Immature natural killer cell (primary cell): ENCODE measurements at regions not wholly inside any gene's neighbourhood (a gene's known extent, or its start where the extent isn't known, plus 50 kb on each side); places are given as distances from the start of the nearest gene placed in this dataset.

Source experiments
- DNase-seq, 3 donors: peaks; one replicate each; pipeline ENCODE4 v3.0.0; 2022; ENCODE audit warnings: mixed read lengths in 1 of 3
- H3K27ac Mint-ChIP-seq, 6 donors: one replicate each; pipeline ENCODE4 v1.8.0; 2020; ENCODE audit warnings: mixed read lengths in 6 of 6, mild to moderate bottlenecking in 5 of 6, inconsistent platforms in 4 of 6, moderate library complexity in 3 of 6
- H3K27me3 Mint-ChIP-seq, 3 donors: one replicate each; pipeline ENCODE4 v1.8.0; 2020 to 2021; ENCODE audit warnings: low read depth in 3 of 3, mild to moderate bottlenecking in 3 of 3, mixed read lengths in 3 of 3, moderate library complexity in 3 of 3, inconsistent platforms in 1 of 3
- H3K36me3 Mint-ChIP-seq, 3 donors: one replicate each; pipeline ENCODE4 v1.8.0; 2020; ENCODE audit warnings: mixed read lengths in 3 of 3, inconsistent platforms in 2 of 3, mild to moderate bottlenecking in 2 of 3
- H3K4me1 Mint-ChIP-seq, 2 donors: one replicate each; pipeline ENCODE4 v1.8.0; 2020; ENCODE audit warnings: inconsistent platforms in 2 of 2, mild to moderate bottlenecking in 2 of 2, mixed read lengths in 2 of 2, moderate library complexity in 1 of 2
- H3K4me3 Mint-ChIP-seq, 5 donors: one replicate each; pipeline ENCODE4 v1.8.0; 2020; ENCODE audit warnings: mild to moderate bottlenecking in 5 of 5, mixed read lengths in 5 of 5, inconsistent platforms in 3 of 5, moderate library complexity in 3 of 5
- H3K9me3 Mint-ChIP-seq, 6 donors: one replicate each; pipeline ENCODE4 v1.8.0; 2020; ENCODE audit warnings: mild to moderate bottlenecking in 6 of 6, mixed read lengths in 6 of 6, inconsistent platforms in 4 of 6, moderate library complexity in 3 of 6

GRCh38 chr13:74306496-74306895 is 172.3 kb upstream of the KLF12 start:
- H3K9me3 Mint-ChIP-seq = peaks cover 0 to 4% (median 0%) of the 10 kb centered on the region in 6 donors
- no peak overlapping the region for H3K4me3 Mint-ChIP-seq
- peaks cover 4 to 8% of the 10 kb centered on the region in 2 donors for H3K4me1 Mint-ChIP-seq
- no peak overlapping the region for H3K27ac Mint-ChIP-seq
- DNase-seq = peak; percentile 5 to 27 (median 22)
- peaks cover 0 to 5% (median 0%) of the 10 kb centered on the region in 3 donors for H3K36me3 Mint-ChIP-seq
- H3K27me3 Mint-ChIP-seq = peaks cover 1 to 6% (median 4%) of the 10 kb centered on the region in 3 donors

GRCh38 chr13:74305876-74306275 is 171.7 kb upstream of the KLF12 start:
- DNase-seq = no peak
- Mint-ChIP-seq H3K36me3 (peaks cover 0 to 5% (median 0%) of the 10 kb centered on the region in 3 donors), H3K4me3 (no peak overlapping the region), H3K9me3 (peaks cover 0 to 2% (median 0%) of the 10 kb centered on the region in 6 donors), H3K4me1 (peaks cover 4 to 8% of the 10 kb centered on the region in 2 donors), H3K27me3 (peaks cover 1 to 6% (median 4%) of the 10 kb centered on the region in 3 donors), H3K27ac (no peak overlapping the region)

GRCh38 chr13:74301258-74301935 is 167.2 kb upstream of the KLF12 start:
- Mint-ChIP-seq H3K9me3 (peaks cover 0 to 2% (median 0%) of the 10 kb centered on the region in 6 donors), H3K36me3 (peaks cover 0 to 4% (median 3%) of the 10 kb centered on the region in 3 donors)

DNA sequence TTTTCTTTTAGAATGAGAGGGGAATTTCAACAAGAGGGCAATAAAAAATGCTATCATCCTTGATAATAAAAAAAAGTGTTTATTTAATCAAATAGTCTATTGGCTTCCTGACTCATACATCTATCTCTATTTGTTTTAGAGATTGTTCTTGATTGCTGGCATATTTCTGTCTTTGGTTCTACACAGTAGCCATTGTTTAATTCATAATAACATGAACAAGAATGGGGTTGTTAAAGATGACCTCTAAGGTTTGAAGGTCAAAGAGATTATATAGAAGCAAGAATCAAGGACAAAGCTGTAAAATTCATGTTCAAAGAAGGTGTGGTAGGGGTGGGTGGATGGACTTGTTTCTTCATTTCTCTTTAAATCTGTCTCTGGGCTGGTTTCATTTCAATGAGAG is 166.0 kb upstream of the KLF12 start:
- H3K4me1 Mint-ChIP-seq = no peaks in the 10 kb centered on the region
- H3K27me3 Mint-ChIP-seq = peaks cover 0 to 2% (median under 1%) of the 10 kb centered on the region in 3 donors
- peaks cover 0 to 4% (median 3%) of the 10 kb centered on the region in 3 donors for H3K36me3 Mint-ChIP-seq
- H3K27ac Mint-ChIP-seq = no peak overlapping the region
- no peak for DNase-seq
- H3K4me3 Mint-ChIP-seq = no peak overlapping the region
- H3K9me3 Mint-ChIP-seq = peaks cover 0 to 2% (median 0%) of the 10 kb centered on the region in 6 donors

More at GRCh38 chr13:74301258-74301935, 167.2 kb upstream of the KLF12 start:
- peaks cover under 1% of the 10 kb centered on the region in 2 donors for H3K4me1 Mint-ChIP-seq
- H3K27ac Mint-ChIP-seq = no peak overlapping the region
- peaks cover 0 to 1% (median 0%) of the 10 kb centered on the region in 3 donors for H3K27me3 Mint-ChIP-seq
- H3K4me3 Mint-ChIP-seq = no peak overlapping the region
- DNase-seq = no peak

GRCh38 chr13:74299721-74300120 is 165.5 kb upstream of the KLF12 start:
- peaks cover 0 to 6% (median 3%) of the 10 kb centered on the region in 3 donors for H3K27me3 Mint-ChIP-seq
- H3K4me3 Mint-ChIP-seq = no peak overlapping the region
- no peaks in the 10 kb centered on the region for H3K4me1 Mint-ChIP-seq
- peaks cover 0 to 4% (median 3%) of the 10 kb centered on the region in 3 donors for H3K36me3 Mint-ChIP-seq
- no peak for DNase-seq
- peaks cover 0 to 2% (median 0%) of the 10 kb centered on the region in 6 donors for H3K9me3 Mint-ChIP-seq
- H3K27ac Mint-ChIP-seq = no peak overlapping the region

DNA sequence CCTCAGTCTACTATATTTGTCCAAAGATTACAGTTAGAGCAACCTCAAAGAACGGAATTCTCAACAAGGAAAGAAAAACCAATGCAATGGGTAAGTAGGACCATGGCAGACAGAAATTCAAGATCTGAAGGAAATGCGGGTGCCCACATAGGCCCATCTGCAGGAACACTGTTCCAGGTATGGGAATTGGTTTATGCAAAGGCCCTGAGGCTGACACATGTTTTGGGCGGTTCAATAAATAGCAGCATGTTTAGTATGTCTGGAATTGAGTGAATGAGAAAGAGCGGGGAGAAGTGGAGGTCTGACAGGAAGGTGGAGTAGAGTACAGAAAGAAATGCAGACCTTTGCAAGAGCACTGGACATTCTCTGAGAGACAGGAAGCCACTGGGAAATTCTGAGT is 164.7 kb upstream of the KLF12 start:
- H3K9me3 Mint-ChIP-seq = no peaks in the 10 kb centered on the region
- peaks cover 0 to 4% (median 3%) of the 10 kb centered on the region in 3 donors for H3K36me3 Mint-ChIP-seq
- no peak overlapping the region for H3K27ac Mint-ChIP-seq
- H3K4me3 Mint-ChIP-seq = no peak overlapping the region
- no peaks in the 10 kb centered on the region for H3K4me1 Mint-ChIP-seq
- no peak for DNase-seq
- H3K27me3 Mint-ChIP-seq = peaks cover 0 to 6% (median 3%) of the 10 kb centered on the region in 3 donors

GRCh38 chr13:74289861-74290773 is 155.9 kb upstream of the KLF12 start:
- Mint-ChIP-seq H3K4me3 (peak overlapping the region in 2 of 5 donors; percentile 38 to 69), H3K27me3 (peaks cover 9 to 26% (median 14%) of the 10 kb centered on the region in 3 donors), H3K27ac (peak overlapping the region in 4 of 6 donors; percentile 8 to 44 (median 24)), H3K4me1 (peaks cover 40 to 51% of the 10 kb centered on the region in 2 donors), H3K36me3 (no peaks in the 10 kb centered on the region), H3K9me3 (no peaks in the 10 kb centered on the region)
- peak; percentile 58 to 65 (median 65) for DNase-seq

DNA sequence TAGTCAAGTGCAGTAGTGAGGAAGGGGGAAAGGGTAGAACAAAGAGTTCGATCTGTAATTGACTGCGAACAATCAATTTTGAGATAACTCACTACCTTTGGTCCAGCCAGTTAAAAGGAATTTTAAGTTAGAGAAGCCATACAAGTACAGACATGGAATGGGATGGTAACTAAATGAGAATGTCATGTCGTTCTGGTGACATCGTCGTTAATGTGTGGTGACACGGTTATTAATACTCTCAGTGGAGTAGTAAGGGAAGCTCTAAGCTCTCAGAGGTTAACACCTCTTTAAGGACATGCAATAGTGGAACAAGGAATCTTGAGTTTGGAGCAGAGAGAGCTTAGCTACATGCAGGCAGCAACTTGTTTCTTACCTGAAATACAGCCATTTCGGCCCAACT is 154.9 kb upstream of the KLF12 start:
- peaks cover 9 to 23% (median 12%) of the 10 kb centered on the region in 3 donors for H3K27me3 Mint-ChIP-seq
- peak overlapping the region in 1 of 5 donors; percentile 0 for H3K4me3 Mint-ChIP-seq
- H3K36me3 Mint-ChIP-seq = no peaks in the 10 kb centered on the region
- peak overlapping the region in 2 of 6 donors; percentile 25 to 34 for H3K27ac Mint-ChIP-seq
- H3K4me1 Mint-ChIP-seq = peaks cover 40 to 51% of the 10 kb centered on the region in 2 donors
- no peak for DNase-seq
- no peaks in the 10 kb centered on the region for H3K9me3 Mint-ChIP-seq

GRCh38 chr13:74288361-74288911 is 154.2 kb upstream of the KLF12 start:
- peak overlapping the region; percentile 72 to 87 (median 80) for H3K4me3 Mint-ChIP-seq
- peaks cover 40 to 51% of the 10 kb centered on the region in 2 donors for H3K4me1 Mint-ChIP-seq
- DNase-seq = peak; percentile 15 to 19 (median 16)
- peak overlapping the region; percentile 83 to 92 (median 88) for H3K27ac Mint-ChIP-seq
- H3K36me3 Mint-ChIP-seq = no peaks in the 10 kb centered on the region
- H3K9me3 Mint-ChIP-seq = no peaks in the 10 kb centered on the region
- peaks cover 9 to 23% (median 12%) of the 10 kb centered on the region in 3 donors for H3K27me3 Mint-ChIP-seq

GRCh38 chr13:74287724-74288169 is 153.5 kb upstream of the KLF12 start:
- no peaks in the 10 kb centered on the region for H3K9me3 Mint-ChIP-seq
- peak overlapping the region; percentile 72 to 87 (median 80) for H3K4me3 Mint-ChIP-seq
- peaks cover 40 to 51% of the 10 kb centered on the region in 2 donors for H3K4me1 Mint-ChIP-seq
- no peaks in the 10 kb centered on the region for H3K36me3 Mint-ChIP-seq
- peak overlapping the region; percentile 83 to 92 (median 88) for H3K27ac Mint-ChIP-seq
- peak; percentile 75 to 86 (median 80) for DNase-seq
- H3K27me3 Mint-ChIP-seq = peaks cover 9 to 23% (median 12%) of the 10 kb centered on the region in 3 donors

DNA sequence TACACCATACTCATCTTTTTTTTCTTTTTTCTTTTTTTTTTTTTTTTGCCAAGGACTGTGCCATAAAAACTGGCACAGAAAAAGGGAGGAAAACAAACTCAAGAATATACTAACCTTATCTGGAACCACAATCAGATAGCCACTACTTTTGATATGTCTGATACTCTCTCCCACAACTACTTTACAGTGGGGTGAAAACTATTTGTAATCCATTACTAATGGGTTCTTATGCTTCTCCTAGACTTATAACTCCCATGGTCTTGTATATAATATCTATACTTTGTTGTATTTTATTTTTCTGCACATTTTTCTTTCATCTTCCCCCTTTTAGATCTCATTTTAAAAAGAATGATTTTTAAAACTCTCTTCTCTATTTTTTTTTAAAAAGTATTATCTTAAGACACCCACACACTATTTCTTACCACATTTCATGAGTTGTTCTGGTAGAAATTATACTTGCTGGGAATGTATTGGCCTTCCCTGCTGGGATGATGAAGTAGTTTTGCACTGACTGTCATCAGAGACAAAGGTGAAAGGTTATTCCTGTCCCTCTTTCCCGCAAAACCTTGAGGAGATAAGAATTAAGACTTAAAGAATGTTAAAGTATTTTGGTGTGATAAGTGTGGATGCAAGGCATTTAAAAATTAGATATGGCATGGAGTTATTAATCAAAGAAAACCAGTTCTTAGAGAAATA is 146.7 kb upstream of the KLF12 start:
- H3K27me3 Mint-ChIP-seq = peaks cover 0 to 5% (median 2%) of the 10 kb centered on the region in 3 donors
- DNase-seq = no peak
- H3K4me1 Mint-ChIP-seq = peaks cover 14 to 27% of the 10 kb centered on the region in 2 donors
- H3K27ac Mint-ChIP-seq = no peak overlapping the region
- H3K4me3 Mint-ChIP-seq = no peak overlapping the region
- no peaks in the 10 kb centered on the region for H3K9me3 Mint-ChIP-seq
- peaks cover 0 to 2% (median 0%) of the 10 kb centered on the region in 3 donors for H3K36me3 Mint-ChIP-seq

- Mint-ChIP-seq H3K27ac (no peak overlapping the region), H3K4me3 (no peak overlapping the region), H3K4me1 (peaks cover 12 to 25% of the 10 kb centered on the region in 2 donors), H3K36me3 (peaks cover 0 to 2% (median 0%) of the 10 kb centered on the region in 3 donors), H3K27me3 (peaks cover 0 to 5% (median 2%) of the 10 kb centered on the region in 3 donors), H3K9me3 (no peaks in the 10 kb centered on the region)
- DNase-seq = no peak
Observed at GRCh38 chr13:74280093-74280794, 146.0 kb upstream of the KLF12 start.
